T-helper 1 cell treated with Interleukin-12 subunit alpha and Interleukin-12 subunit beta and Interleukin-4 antibody, amounts not matched to agents 30 μg/mL and 1 μg/mL, for 36 hours (primary cell): ENCODE measurements at regions not wholly inside any gene's neighbourhood (a gene's known extent, or its start where the extent isn't known, plus 50 kb on each side); places are given as distances from the start of the nearest gene placed in this dataset.

Experiments used
- H3K27ac Mint-ChIP-seq: one replicate; pipeline ENCODE4 v1.8.0; 2021; ENCODE audit warnings: mild to moderate bottlenecking, mixed read lengths
- H3K27me3 Mint-ChIP-seq: one replicate; pipeline ENCODE4 v1.8.0; 2021; ENCODE audit warnings: low read depth, mixed read lengths
- H3K36me3 Mint-ChIP-seq: one replicate; pipeline ENCODE4 v1.8.0; 2021; ENCODE audit warnings: low read depth, mixed read lengths
- H3K4me1 Mint-ChIP-seq: one replicate; pipeline ENCODE4 v1.8.0; 2021; ENCODE audit warnings: low read depth, mixed read lengths
- H3K4me3 Mint-ChIP-seq: one replicate; pipeline ENCODE4 v1.8.0; 2021; ENCODE audit warnings: mild to moderate bottlenecking, moderate library complexity, mixed read lengths
- H3K9me3 Mint-ChIP-seq: one replicate; pipeline ENCODE4 v1.8.0; 2021; ENCODE audit warnings: mixed read lengths

DNA sequence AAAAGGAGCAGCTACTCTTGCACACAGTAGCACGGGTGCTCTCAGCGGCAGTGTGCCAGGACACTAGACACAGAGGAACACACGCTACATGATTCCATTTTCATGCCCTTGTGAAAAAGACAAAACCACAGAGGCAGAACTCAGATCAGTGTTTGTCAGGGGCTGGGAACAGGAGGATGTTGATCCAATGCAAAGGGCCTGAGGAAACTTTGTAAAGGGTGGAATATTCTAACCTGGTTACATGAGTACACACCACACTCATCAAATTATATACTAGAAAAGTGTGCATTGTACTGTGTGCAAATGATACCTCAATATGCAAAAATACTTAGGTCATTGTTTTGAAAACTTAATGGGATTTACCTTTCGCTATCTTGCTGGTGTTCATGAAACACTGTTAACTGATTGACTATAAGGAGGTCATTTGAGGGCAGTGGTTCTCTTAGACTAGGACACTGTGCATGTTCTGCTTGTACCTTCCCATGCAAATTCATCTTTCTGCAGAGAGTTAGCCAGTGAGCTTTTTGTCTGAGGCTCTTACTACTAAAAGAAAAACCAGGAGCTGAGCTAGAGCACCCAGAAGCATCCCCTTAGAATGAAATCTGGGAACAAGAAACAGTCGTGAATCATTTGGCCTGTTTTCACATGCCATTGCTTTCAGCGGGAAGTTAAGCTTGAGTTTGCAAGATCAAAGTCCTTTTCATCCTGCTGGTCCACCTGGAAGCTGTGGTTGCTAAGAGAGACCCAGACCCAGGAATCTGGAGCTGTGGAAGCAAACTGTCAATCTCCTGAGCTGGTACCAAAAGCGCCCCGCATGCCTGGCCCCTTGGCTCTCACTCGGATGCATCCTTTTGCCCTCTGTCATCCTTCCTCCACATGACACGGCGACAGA is 204.8 kb downstream of the TTLL2 start:
- Mint-ChIP-seq H3K36me3 (no peaks in the 10 kb centered on the region), H3K9me3 (peaks cover 2% of the 10 kb centered on the region), H3K4me3 (no peak overlapping the region), H3K4me1 (peaks cover 3% of the 10 kb centered on the region), H3K27me3 (peaks cover 8% of the 10 kb centered on the region), H3K27ac (no peak overlapping the region)

DNA sequence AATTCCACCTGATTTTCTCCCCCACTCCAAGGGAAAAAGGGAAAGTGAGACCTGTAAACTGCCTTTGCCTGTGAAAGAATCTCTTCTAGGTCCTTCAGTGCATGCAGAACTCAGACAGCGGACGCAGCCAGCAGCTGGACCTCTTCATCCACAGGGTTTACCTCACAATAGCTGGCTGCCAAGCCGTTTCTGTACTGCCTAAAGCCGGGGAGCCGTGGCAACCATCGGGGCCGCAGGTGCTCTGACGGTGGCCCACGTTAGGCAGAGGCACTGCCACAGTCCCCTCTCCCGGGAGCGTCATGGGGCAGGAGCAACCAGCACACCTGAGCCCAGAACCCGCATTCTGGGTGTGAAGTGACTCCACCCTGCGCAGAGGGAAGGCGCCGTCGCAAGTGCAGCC is 206.1 kb downstream of the TTLL2 start:
- no peak overlapping the region for H3K4me3 Mint-ChIP-seq
- H3K9me3 Mint-ChIP-seq: peaks cover 5% of the 10 kb centered on the region
- peaks cover 8% of the 10 kb centered on the region for H3K27me3 Mint-ChIP-seq
- H3K27ac Mint-ChIP-seq: no peak overlapping the region
- H3K36me3 Mint-ChIP-seq: no peaks in the 10 kb centered on the region
- H3K4me1 Mint-ChIP-seq: peaks cover 3% of the 10 kb centered on the region

DNA sequence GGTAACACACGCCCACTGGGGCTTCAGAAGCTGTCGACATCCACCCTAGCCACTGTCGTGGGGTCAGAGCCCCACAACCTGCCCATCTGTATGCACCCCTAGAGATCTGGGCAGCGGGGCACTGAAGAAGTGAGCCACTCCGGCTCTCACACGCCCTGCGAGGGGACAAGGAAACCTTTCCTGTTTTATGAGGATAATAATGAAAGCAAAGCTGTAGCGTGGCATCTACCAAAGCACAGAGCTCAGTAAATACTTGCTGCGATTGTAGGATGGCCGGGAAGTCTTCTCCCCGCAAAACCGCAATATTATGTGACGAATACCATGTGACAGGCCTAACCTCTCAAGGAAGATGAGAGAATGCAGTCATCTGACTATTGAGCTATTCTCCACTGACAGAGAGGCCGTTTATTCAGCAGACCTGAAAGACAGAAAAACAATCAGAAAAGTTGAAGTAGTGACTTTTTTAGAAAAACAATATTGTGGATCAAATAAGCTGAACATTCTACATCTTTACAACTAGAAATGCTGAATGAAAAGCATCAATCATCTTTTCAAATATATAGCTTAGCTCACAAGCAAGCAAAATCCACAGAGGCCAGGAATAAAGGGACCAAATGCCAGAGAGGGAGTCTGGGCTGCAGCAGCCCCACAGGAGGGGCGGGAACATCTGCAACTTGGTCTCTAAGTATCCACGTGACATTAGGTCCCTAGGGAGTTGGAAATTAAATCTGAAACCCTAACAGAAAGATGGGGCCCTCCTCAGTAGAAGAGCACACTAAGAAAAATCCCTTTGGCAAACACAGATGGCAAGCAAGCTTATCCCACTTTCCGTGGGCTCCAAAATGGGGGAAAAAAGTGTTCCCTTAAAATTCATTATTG is 207.8 kb downstream of the TTLL2 start:
- H3K27me3 Mint-ChIP-seq: peaks cover 12% of the 10 kb centered on the region
- peaks cover 3% of the 10 kb centered on the region for H3K4me1 Mint-ChIP-seq
- H3K36me3 Mint-ChIP-seq: no peaks in the 10 kb centered on the region
- peaks cover 8% of the 10 kb centered on the region for H3K9me3 Mint-ChIP-seq
- no peak overlapping the region for H3K4me3 Mint-ChIP-seq
- H3K27ac Mint-ChIP-seq: no peak overlapping the region

DNA sequence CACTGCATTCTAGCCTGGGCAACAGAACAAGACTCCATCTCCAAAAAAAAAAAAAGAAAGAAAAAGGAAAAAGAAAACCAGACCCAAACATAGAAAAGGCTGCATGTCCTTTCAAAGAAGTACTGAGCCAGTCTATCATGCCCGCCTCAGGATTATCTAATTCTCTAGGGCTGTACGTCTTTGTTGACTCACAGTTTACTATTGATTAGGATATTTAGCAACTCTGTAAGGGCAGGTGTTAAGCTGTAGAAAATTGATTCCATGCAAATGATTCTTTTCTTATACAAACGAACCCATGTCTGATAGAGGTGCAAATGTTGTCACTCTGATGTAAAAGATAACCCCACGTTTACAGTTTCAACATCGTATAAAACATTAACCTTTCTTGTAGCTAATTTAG is 209.0 kb downstream of the TTLL2 start:
- Mint-ChIP-seq H3K36me3 (no peaks in the 10 kb centered on the region), H3K4me1 (no peaks in the 10 kb centered on the region), H3K9me3 (peaks cover 8% of the 10 kb centered on the region), H3K4me3 (no peak overlapping the region), H3K27ac (no peak overlapping the region), H3K27me3 (peaks cover 8% of the 10 kb centered on the region)

DNA sequence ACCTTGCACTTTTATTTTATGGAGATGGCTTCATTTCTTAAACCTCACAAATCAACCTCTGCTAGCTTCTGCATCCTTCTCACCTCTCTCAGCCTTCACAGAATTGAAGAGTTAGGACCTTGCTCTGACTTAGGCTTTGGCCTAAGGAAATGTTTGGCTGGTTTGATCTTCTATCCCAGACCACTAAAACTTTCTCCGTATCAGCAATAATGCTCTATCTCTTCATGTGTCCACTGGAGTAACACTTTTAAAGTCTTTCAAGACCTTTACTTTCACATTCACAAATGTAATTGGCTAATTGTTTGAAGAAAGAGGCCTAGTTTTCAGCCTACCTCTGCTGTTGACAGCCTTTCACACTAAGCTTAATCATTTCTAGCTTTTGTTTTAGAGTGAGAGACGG is 212.9 kb downstream of the TTLL2 start:
- Mint-ChIP-seq H3K27ac (no peak overlapping the region), H3K9me3 (peaks cover 8% of the 10 kb centered on the region), H3K36me3 (no peaks in the 10 kb centered on the region), H3K4me3 (no peak overlapping the region), H3K4me1 (no peaks in the 10 kb centered on the region), H3K27me3 (peaks cover 4% of the 10 kb centered on the region)

DNA sequence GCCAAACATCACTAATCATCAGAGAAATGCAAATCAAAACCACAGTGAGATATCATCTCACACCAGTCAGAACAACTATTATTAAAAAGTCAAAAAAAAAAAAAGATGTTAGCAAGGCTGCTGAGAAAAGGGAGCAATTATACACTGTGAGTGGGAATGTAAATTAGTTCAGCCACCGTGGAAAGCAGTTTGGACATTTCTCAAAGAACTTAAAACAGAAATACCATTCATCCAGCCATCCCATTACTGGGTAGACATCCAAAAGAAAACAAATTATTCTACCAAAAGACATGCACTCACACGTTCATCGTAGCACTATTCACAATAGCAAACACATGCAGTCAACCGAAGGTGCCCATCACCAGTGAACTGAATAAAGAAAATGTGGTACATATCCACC is 213.9 kb downstream of the TTLL2 start:
- no peaks in the 10 kb centered on the region for H3K36me3 Mint-ChIP-seq
- peaks cover 4% of the 10 kb centered on the region for H3K27me3 Mint-ChIP-seq
- H3K9me3 Mint-ChIP-seq: peaks cover 8% of the 10 kb centered on the region
- H3K27ac Mint-ChIP-seq: no peak overlapping the region
- H3K4me3 Mint-ChIP-seq: no peak overlapping the region
- H3K4me1 Mint-ChIP-seq: no peaks in the 10 kb centered on the region

DNA sequence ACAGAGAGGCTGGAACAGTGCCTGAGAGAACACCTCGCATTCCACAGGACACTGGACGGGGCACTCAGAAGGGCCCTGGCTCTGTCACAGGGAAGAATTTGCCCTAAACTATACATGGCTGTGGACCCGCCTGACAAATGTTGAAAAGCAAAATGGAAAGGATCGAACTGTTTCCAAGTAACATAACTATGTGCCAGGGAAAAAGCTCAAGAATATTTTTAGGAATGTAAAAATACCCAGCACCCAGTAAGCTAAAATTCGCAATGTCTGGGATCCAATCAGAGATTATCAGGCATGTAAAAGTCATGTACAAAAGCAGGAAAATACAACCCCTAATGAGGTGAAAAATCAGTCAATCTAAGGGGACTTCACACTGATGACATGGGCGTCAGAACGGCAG is 215.9 kb downstream of the TTLL2 start:
- Mint-ChIP-seq H3K36me3 (no peaks in the 10 kb centered on the region), H3K27me3 (peaks cover 4% of the 10 kb centered on the region), H3K4me3 (no peak overlapping the region)

DNA sequence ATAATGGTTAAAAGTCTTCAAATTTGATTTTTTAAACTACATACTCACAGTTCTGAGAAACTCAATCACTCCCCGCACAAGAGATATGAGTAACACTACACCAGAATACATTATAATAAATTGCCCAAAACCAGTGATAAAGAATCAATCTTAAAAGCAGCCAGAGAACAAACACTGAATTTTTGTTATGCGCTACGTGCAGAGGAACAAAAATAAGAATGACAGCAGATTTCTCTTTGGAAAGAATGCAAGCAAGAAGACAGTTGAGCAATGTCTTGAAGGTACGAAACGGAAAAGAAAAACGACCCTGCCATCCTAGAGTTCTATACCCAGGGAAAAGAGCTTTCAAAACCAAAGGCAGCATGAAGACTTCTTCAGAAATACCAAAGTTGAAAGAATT is 216.7 kb downstream of the TTLL2 start:
- Mint-ChIP-seq H3K9me3 (peaks cover 2% of the 10 kb centered on the region), H3K4me3 (no peak overlapping the region), H3K4me1 (no peaks in the 10 kb centered on the region), H3K36me3 (no peaks in the 10 kb centered on the region), H3K27me3 (peaks cover 1% of the 10 kb centered on the region), H3K27ac (no peak overlapping the region)

More for the DNA sequence above, 215.9 kb downstream of the TTLL2 start:
- Mint-ChIP-seq H3K9me3 (peaks cover 4% of the 10 kb centered on the region), H3K27ac (no peak overlapping the region), H3K4me1 (no peaks in the 10 kb centered on the region)

DNA sequence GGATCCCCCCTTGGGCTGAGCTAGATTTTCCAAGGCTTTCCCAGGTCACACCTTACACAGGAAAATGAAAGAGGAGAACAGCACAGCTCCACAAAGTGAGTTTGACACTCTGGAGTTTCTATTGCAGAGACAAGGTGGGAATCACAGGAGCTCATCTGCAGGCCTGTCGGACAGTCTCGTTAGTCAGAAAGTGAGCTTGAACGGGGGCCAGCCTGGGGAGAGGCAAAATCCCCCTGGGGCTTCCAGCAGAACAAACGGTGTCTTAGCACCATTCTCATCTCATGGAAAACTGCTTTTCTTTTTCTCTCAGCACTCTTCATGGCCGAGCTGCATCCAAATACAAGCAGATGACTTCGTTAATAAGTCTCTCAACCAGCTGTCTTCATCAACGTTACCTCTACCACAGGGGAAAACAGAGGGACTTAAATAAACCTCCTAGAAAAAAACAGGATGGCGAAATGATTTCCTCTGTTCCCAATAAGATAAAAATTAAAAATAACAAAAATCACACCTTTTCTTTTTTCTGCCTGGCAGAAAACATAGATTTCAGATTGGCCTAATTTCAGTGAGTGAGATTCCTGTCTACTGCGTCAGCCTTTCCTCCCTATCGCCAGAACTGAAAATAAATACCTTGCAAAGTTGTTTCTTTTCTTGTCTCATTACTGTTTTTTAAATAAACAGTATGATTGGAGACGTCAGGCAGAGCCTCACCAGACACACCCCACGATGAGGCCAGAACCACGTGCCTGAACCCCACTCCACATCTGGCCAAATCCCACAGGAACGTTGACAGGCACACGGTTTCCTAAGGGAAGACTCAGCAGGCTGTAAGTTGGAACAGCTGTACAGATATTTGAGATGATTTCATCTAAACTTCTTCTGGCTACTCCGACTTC is 219.0 kb downstream of the TTLL2 start:
- Mint-ChIP-seq H3K27ac (no peak overlapping the region), H3K9me3 (no peaks in the 10 kb centered on the region), H3K4me1 (no peaks in the 10 kb centered on the region), H3K36me3 (no peaks in the 10 kb centered on the region), H3K4me3 (no peak overlapping the region), H3K27me3 (no peaks in the 10 kb centered on the region)

DNA sequence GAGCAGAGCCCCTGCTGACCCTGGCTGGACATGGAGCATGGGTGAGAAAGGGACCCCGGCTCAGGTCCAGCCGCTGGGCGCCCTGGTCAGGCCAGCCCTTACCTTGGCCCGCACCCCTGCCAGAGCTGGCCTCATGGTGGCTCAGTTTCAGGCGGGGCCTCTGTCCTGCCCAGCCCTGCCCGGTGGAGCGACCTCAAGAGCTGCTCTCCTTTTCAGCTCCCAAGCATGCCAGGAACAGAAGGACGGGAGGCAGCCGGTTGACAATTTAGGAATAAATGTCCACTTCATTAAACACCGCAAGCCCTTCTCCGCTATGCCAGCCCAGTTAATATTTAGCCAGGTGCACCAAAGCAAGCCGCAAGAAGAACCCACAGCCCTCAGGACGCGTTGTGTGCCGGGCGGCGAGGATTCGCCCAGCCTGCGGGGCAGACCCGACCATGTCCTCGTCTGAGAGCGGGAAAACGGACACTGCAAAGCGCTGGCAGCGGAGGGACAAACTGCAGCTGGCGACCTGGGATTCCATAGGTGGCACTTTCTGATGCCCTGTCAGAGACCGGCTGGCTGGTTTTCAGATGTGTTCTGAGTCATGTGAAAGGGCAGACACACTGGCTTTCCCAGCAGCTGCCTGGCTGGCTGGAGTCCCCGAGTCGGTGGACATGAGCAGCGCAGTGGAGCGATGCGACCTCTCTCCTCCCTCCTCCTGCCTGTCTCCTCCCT is 221.9 kb downstream of the TTLL2 start:
- Mint-ChIP-seq H3K4me3 (no peak overlapping the region), H3K27ac (no peak overlapping the region), H3K9me3 (no peaks in the 10 kb centered on the region), H3K36me3 (no peaks in the 10 kb centered on the region), H3K27me3 (no peaks in the 10 kb centered on the region), H3K4me1 (no peaks in the 10 kb centered on the region)

DNA sequence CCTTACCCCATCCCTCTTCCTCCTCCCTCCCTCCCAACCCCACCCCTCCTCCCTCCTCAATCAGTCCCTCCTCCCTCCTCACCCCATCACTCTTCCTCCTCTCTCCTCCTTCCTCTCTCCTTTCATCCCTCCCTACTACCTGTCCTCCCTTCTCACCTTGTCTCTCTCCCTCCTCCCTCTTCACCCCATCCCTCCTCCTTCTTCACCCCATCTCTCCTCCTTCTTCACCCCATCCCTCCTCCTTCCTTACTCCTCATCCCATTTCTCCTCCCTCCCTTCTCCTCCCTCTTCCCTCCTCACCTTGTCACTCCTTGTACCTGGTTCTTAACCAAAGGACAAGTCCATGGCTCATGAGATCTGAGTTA is 222.4 kb downstream of the TTLL2 start:
- H3K9me3 Mint-ChIP-seq: no peaks in the 10 kb centered on the region
- H3K36me3 Mint-ChIP-seq: no peaks in the 10 kb centered on the region
- H3K4me3 Mint-ChIP-seq: no peak overlapping the region
- H3K27ac Mint-ChIP-seq: no peak overlapping the region
- H3K4me1 Mint-ChIP-seq: no peaks in the 10 kb centered on the region
- H3K27me3 Mint-ChIP-seq: no peaks in the 10 kb centered on the region

DNA sequence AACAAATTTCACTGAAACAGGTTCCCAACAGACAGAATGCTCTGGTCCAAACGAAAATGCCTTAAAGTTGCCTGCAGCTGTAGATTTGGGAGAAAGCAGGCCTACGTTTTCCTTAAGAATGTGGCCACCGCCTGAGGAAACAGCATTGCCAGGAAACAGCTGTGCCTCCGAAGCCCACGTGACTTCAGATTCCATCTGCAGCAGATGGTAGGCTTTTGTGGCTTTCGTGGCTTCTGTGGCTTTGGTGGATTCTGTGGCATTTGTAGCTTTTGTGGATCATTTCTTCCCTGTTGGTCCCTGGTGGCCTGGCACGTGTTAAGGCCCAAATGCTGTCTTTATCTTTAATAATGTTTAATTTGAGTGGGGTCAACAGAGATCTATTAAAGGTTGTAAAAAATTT is 222.9 kb downstream of the TTLL2 start:
- Mint-ChIP-seq H3K4me3 (no peak overlapping the region), H3K4me1 (no peaks in the 10 kb centered on the region), H3K27ac (no peak overlapping the region), H3K36me3 (no peaks in the 10 kb centered on the region), H3K27me3 (no peaks in the 10 kb centered on the region), H3K9me3 (no peaks in the 10 kb centered on the region)

DNA sequence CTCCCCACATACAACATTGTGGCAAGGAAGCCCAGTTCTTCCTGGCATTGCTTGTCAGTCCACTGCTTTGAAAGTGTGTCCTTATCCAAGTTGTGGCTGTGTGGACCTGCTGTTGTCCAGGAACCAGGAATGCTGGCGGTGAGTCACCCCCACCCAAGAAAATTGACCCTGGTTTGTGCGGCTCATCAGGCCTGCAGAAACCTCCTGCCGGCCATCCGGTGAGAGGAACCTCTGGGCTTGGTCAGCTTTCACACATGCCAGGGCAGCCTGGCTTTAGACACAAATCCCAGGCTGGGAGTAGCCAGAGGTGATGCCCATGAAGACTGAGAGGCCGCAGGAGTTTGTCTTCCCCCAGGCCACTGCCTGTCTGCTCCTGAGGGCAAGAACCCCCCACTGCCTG is 223.6 kb downstream of the TTLL2 start:
- Mint-ChIP-seq H3K4me3 (no peak overlapping the region), H3K36me3 (no peaks in the 10 kb centered on the region), H3K9me3 (no peaks in the 10 kb centered on the region), H3K27ac (no peak overlapping the region), H3K4me1 (no peaks in the 10 kb centered on the region), H3K27me3 (no peaks in the 10 kb centered on the region)

DNA sequence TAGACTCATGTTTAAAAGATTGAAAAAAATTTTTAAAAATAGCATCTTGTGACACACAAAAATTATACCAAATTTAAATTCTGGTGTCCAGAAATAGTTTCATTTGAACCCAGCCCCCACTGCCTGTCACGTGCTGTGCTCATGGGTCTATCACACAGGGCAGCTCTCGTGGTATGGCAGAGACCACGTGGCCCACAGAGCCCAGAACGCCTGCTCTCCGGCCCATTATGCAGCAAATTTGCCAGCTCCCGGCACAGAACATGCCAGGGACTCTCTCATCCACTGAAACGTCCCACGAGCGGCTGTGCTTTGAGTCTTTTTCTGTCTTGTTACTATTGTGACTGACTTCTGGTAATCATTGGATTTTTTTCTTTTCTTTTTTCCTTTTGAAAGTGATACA is 224.3 kb downstream of the TTLL2 start:
- Mint-ChIP-seq H3K4me1 (no peaks in the 10 kb centered on the region), H3K9me3 (no peaks in the 10 kb centered on the region), H3K36me3 (no peaks in the 10 kb centered on the region), H3K27ac (no peak overlapping the region), H3K4me3 (no peak overlapping the region), H3K27me3 (no peaks in the 10 kb centered on the region)
